ENCODE measurements at regions not wholly inside any gene's neighbourhood (a gene's known extent, or its start where the extent isn't known, plus 50 kb on each side); places are given as distances from the start of the nearest gene placed in this dataset.

DNA sequence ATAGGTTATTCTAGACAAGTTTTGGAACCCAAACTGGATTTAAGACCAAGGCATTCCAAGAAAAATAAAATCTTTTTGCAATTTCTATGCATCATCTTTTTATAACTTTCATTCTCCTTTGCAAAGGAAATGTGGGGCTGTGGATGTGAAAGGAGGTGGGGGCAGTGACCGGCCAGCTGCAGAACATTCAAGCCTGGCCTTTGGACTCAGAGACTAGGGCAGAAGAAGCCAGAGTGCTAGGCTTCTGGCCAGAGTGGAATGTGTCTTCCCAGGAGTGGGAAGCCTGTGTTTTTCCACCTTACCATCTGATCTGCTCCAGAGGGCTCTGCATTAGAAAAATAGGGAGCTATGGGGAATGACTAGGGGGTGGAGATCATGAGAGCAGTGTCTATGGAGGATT lies 148.5 kb downstream of the C9orf152 start:
- Mint-ChIP-seq H3K9me3 (peaks cover 0 to 2% (median 0%) of the 10 kb centered on the region in 7 donors), H3K27ac (peak overlapping the region in 5 of 6 donors; percentile 68 to 86 (median 83)), H3K4me1 (peaks cover 61 to 88% (median 78%) of the 10 kb centered on the region in 3 donors), H3K27me3 (no peaks in the 10 kb centered on the region), H3K36me3 (peaks cover 28 to 32% of the 10 kb centered on the region in 2 donors), H3K4me3 (peak overlapping the region in 4 of 8 donors; percentile 0 to 43 (median 30))
- no peak for ATAC-seq (ENCODE audit: low read depth in 2 of 2)
- no peak for DNase-seq

- H3K36me3 Mint-ChIP-seq = peaks cover 26 to 28% of the 10 kb centered on the region in 2 donors
- no peak for ATAC-seq (ENCODE audit: low read depth in 2 of 2)
Measured at GRCh38 chr9:110064803-110065202, 143.2 kb downstream of the C9orf152 start.

GRCh38 chr9:110065532-110065931 lies 142.4 kb downstream of the C9orf152 start:
- Mint-ChIP-seq H3K27ac (peak overlapping the region in 3 of 6 donors; percentile 32 to 83 (median 70)), H3K27me3 (no peaks in the 10 kb centered on the region), H3K36me3 (peaks cover 28 to 29% of the 10 kb centered on the region in 2 donors), H3K4me1 (peaks cover 64 to 85% (median 82%) of the 10 kb centered on the region in 3 donors), H3K9me3 (no peaks in the 10 kb centered on the region), H3K4me3 (peak overlapping the region in 7 of 8 donors; percentile 8 to 69 (median 53))
- ATAC-seq (ENCODE audit: low read depth in 2 of 2) = no peak
- DNase-seq = no peak

More at GRCh38 chr9:110064803-110065202, 143.2 kb downstream of the C9orf152 start:
- no peak for DNase-seq
- peaks cover 60 to 86% (median 85%) of the 10 kb centered on the region in 3 donors for H3K4me1 Mint-ChIP-seq
- H3K4me3 Mint-ChIP-seq = peak overlapping the region in 5 of 8 donors; percentile 54 to 77 (median 65)
- H3K27ac Mint-ChIP-seq = peak overlapping the region in 5 of 6 donors; percentile 79 to 94 (median 86)
- H3K9me3 Mint-ChIP-seq = no peaks in the 10 kb centered on the region
- no peaks in the 10 kb centered on the region for H3K27me3 Mint-ChIP-seq

- H3K4me3 Mint-ChIP-seq = peak overlapping the region in 6 of 8 donors; percentile 3 to 72 (median 48)
- H3K27ac Mint-ChIP-seq = peak overlapping the region in 3 of 6 donors; percentile 32 to 76 (median 60)
- DNase-seq = no peak
- no peak for ATAC-seq (ENCODE audit: low read depth in 2 of 2)
- H3K36me3 Mint-ChIP-seq = peaks cover 20 to 21% of the 10 kb centered on the region in 2 donors
- no peaks in the 10 kb centered on the region for H3K27me3 Mint-ChIP-seq
- peaks cover 65 to 91% (median 88%) of the 10 kb centered on the region in 3 donors for H3K4me1 Mint-ChIP-seq
- no peaks in the 10 kb centered on the region for H3K9me3 Mint-ChIP-seq
Measured at GRCh38 chr9:110066929-110067716, 140.8 kb downstream of the C9orf152 start.

DNA sequence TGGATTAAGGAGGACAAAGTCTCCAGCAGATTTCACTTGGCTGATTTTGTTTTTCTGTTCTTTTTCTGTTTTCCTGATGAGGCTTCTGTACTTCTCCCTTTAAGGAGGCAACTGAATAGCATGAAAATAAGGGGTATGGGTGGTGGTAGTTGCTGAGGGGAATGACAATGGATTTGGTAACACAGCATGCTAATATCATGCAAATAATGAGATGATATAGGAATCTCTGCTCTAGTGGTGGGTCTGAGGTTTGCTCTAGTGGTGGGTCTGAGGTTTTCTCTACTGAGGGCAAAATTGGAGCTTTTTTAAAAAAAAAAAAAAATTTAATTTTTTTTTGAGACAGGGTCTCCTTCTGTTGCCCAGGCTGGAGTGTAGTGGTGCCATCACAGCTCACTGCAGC lies 139.7 kb downstream of the C9orf152 start:
- DNase-seq (no peak), ATAC-seq (ENCODE audit: low read depth in 2 of 2) (no peak)
- peaks cover 65 to 91% (median 88%) of the 10 kb centered on the region in 3 donors for H3K4me1 Mint-ChIP-seq
- no peaks in the 10 kb centered on the region for H3K27me3 Mint-ChIP-seq
- H3K4me3 Mint-ChIP-seq = peak overlapping the region in 7 of 8 donors; percentile 5 to 76 (median 29)
- peak overlapping the region in 4 of 6 donors; percentile 69 to 95 (median 83) for H3K27ac Mint-ChIP-seq
- peaks cover 17 to 26% of the 10 kb centered on the region in 2 donors for H3K36me3 Mint-ChIP-seq
- no peaks in the 10 kb centered on the region for H3K9me3 Mint-ChIP-seq

DNA sequence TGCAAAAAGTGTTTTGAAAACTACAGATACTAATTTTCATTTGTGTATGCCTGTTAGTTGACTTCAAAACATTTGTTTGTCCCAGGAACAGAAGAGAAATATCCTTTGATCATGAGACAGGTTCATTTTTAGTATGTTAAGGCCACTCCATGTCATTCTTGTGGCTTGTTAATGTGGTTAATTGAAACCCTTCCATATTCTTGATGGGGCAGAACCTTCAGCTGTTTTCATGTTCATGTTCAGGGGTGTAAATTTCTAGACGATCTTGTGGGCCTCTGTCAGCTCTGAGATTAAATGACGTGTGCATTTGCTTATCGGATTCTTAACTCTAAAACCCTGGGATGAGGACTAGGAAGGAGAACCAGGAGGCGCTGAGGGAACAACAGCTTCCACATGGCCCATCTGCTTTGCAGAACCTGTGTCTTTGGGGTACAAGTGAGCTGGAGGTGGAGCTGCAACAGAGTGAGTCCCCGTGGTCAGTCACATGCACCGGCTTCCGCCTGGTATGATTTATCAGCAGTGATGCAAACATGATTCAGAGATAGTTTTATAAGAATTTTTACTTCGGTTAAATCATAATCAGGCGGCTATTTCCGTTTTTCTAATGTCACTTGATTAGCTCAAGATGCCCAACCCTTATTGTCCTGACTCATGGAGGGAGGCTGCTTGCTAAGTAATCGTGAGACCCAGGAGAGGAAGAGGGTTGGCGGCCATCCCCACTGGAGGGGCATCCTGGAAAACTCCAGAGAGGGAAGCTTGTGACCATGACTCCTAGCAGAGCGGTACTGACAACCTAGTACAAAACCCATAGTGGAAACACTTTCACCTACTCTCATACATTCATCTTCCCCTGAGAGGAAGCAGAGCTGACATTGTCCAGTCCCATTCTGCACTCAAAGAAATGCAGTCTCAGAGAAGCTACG lies 138.4 kb downstream of the C9orf152 start:
- Mint-ChIP-seq H3K27me3 (no peaks in the 10 kb centered on the region), H3K9me3 (no peaks in the 10 kb centered on the region), H3K4me3 (peak overlapping the region in 3 of 8 donors; percentile 63 to 78 (median 65)), H3K27ac (peak overlapping the region in 5 of 6 donors; percentile 18 to 93 (median 81)), H3K4me1 (peaks cover 65 to 91% (median 88%) of the 10 kb centered on the region in 3 donors), H3K36me3 (peaks cover 16 to 23% of the 10 kb centered on the region in 2 donors)
- DNase-seq (no peak), ATAC-seq (ENCODE audit: low read depth in 2 of 2) (no peak)

DNA sequence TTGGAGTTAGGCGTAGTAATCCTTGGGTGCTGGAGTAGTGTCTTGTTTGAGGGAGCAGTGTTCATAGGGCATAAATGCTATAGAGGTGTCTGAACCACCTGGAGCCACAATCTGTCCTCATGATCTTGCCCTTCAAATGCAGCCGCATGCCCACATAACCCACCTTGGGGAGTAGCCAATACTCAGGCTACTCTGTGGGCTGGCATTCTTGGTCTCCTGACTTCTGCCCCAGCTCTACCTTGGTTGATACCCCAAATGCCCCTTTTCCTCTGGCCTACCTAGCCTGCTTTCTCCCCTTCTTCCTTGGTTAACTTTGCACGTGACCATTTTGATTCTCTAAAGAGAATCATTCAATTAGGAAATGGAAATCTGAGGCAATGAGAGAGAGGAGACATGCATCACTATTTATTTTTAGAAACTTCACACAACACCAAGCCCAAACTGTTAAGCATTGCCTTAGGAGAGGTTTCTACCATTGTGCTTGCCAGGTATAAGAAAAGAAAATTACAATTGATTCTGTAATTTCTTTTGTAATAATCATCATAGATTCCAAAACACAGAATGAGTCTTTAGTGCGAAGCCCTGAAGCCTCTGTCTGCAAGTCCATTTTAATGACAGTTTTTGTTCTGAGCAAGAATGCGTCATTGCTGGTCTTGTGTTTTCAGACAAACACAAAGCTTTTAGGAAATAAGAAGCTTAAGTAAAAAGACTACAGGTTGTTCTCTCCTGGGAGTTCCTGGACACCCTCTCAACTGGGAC lies 135.2 kb downstream of the C9orf152 start:
- ATAC-seq (ENCODE audit: low read depth in 2 of 2) (no peak), DNase-seq (no peak)
- H3K4me1 Mint-ChIP-seq = peaks cover 63 to 78% (median 75%) of the 10 kb centered on the region in 3 donors
- no peaks in the 10 kb centered on the region for H3K9me3 Mint-ChIP-seq
- peaks cover 8 to 17% of the 10 kb centered on the region in 2 donors for H3K36me3 Mint-ChIP-seq
- H3K27ac Mint-ChIP-seq = peak overlapping the region in 4 of 6 donors; percentile 30 to 80 (median 64)
- H3K27me3 Mint-ChIP-seq = no peaks in the 10 kb centered on the region
- peak overlapping the region in 5 of 8 donors; percentile 5 to 83 (median 26) for H3K4me3 Mint-ChIP-seq

DNA sequence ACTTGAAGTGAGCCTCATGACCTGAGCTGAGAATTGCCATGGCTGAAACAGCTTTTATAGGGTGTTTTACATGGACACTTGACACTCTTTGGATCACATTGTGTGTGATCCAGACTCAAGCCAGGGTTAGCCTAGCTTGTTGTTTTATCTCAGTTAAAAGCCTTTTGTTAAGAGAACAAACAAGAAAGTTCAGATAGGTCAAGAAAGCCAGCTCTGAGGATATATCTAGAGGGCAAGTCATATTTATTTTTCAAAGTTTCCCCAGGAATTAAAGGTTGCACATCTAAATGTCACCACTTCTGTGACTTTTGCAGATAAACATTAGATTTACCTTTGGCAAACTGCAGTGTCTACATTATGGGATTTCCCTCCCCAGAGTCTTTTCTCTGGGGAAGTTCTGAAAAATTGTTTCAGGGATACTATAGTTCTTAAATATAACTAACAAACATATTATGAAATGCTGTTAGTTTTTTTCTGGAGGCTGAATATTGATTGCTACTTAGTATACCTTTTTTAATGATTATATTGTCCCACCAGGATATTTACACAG lies 134.5 kb downstream of the C9orf152 start:
- Mint-ChIP-seq H3K4me3 (peak overlapping the region in 3 of 8 donors; percentile 5 to 14 (median 7)), H3K27ac (peak overlapping the region in 2 of 6 donors; percentile 63 to 75), H3K36me3 (peaks cover 8 to 17% of the 10 kb centered on the region in 2 donors), H3K9me3 (no peaks in the 10 kb centered on the region), H3K4me1 (peaks cover 64 to 80% (median 74%) of the 10 kb centered on the region in 3 donors), H3K27me3 (no peaks in the 10 kb centered on the region)
- no peak for DNase-seq
- ATAC-seq (ENCODE audit: low read depth in 2 of 2) = no peak

GRCh38 chr9:110076894-110077725 lies 130.8 kb downstream of the C9orf152 start:
- Mint-ChIP-seq H3K4me3 (peak overlapping the region in 6 of 8 donors; percentile 9 to 73 (median 50)), H3K36me3 (peaks cover 8 to 9% of the 10 kb centered on the region in 2 donors), H3K4me1 (peaks cover 64 to 85% (median 82%) of the 10 kb centered on the region in 3 donors), H3K9me3 (no peaks in the 10 kb centered on the region), H3K27ac (peak overlapping the region in 4 of 6 donors; percentile 15 to 75 (median 54)), H3K27me3 (no peaks in the 10 kb centered on the region)
- DNase-seq (no peak), ATAC-seq (ENCODE audit: low read depth in 2 of 2) (no peak)

DNA sequence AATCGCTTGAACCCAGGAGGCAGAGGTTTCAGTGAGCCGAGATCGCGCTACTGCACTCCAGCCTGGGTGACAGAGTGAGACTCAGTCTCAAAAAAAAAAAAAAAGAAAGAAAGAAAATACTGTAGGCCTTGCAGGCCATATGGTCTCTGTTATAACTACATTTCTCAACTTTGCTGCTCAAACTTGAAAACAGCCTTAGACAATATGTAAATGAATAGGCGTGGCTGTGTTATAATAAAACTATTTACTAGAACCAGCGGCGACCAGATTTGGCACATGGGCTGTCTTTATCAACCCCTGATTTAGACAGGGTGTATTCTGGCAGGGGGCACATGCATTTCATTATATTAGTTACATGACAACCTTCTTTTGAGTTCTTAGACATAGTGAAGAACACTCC lies 130.0 kb downstream of the C9orf152 start:
- no peaks in the 10 kb centered on the region for H3K9me3 Mint-ChIP-seq
- H3K4me1 Mint-ChIP-seq = peaks cover 61 to 85% (median 82%) of the 10 kb centered on the region in 3 donors
- no peaks in the 10 kb centered on the region for H3K27me3 Mint-ChIP-seq
- DNase-seq (no peak), ATAC-seq (ENCODE audit: low read depth in 2 of 2) (peak in 1 of 2 donors; percentile 30)
- peaks cover under 1 to 2% of the 10 kb centered on the region in 2 donors for H3K36me3 Mint-ChIP-seq
- peak overlapping the region in 5 of 8 donors; percentile 33 to 73 (median 54) for H3K4me3 Mint-ChIP-seq
- H3K27ac Mint-ChIP-seq = peak overlapping the region in 4 of 6 donors; percentile 47 to 88 (median 76)

DNA sequence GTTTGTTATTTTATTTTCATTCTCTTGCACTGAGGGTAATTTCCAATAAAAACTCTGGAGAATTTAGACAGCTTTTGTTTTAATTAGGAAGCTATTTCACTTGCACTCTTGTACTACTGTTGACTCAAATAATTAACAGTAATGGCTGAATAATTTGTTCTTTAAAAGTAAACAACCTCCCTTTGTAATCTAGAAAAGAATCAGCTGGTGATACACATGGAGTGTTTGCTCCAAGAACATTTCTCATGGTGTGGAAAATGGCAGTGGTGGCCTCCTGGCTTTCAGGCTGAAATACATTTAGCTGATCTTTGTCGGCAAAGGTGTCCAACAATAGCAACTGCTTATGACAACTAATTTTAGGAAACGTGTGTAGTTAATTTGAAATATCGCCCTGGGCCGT lies 129.4 kb downstream of the C9orf152 start:
- DNase-seq (no peak), ATAC-seq (ENCODE audit: low read depth in 2 of 2) (no peak)
- Mint-ChIP-seq H3K36me3 (no peaks in the 10 kb centered on the region), H3K9me3 (no peaks in the 10 kb centered on the region), H3K27me3 (no peaks in the 10 kb centered on the region), H3K27ac (peak overlapping the region in 4 of 6 donors; percentile 45 to 82 (median 70)), H3K4me1 (peaks cover 63 to 85% (median 82%) of the 10 kb centered on the region in 3 donors), H3K4me3 (peak overlapping the region in 3 of 8 donors; percentile 25 to 45 (median 33))
